Type B pancreatic cell (in vitro differentiated cells): ENCODE measurements at regions not wholly inside any gene's neighbourhood (a gene's known extent, or its start where the extent isn't known, plus 50 kb on each side); places are given as distances from the start of the nearest gene placed in this dataset.

Source experiments
- DNase-seq: peaks from one replicate; pipeline ENCODE4 v3.0.0; 2021; ENCODE audit warnings: mixed read lengths; ENCODE audit not compliant: unreplicated experiment; ENCODE audit errors: extremely low spot score
- H3K27ac Mint-ChIP-seq: 2 replicates; pipeline ENCODE4 v1.8.0; 2021; ENCODE audit warnings: mild to moderate bottlenecking, mixed read lengths
- H3K27me3 Mint-ChIP-seq: 2 replicates; pipeline ENCODE4 v1.8.0; 2021; ENCODE audit warnings: mixed read lengths
- H3K36me3 Mint-ChIP-seq: 2 replicates; pipeline ENCODE4 v1.8.0; 2021; ENCODE audit warnings: mixed read lengths
- H3K4me1 Mint-ChIP-seq: one replicate; pipeline ENCODE4 v1.8.0; 2021; ENCODE audit warnings: mixed read lengths; ENCODE audit not compliant: unreplicated experiment
- H3K4me3 Mint-ChIP-seq: 2 replicates; pipeline ENCODE4 v1.8.0; 2021; ENCODE audit warnings: mild to moderate bottlenecking, mixed read lengths
- H3K9me3 Mint-ChIP-seq: 2 replicates; pipeline ENCODE4 v1.8.0; 2021; ENCODE audit warnings: mixed read lengths
- CTCF ChIP-seq: fragments of 200-600 bp; sonication (generic); conservative IDR thresholded peaks from 2 replicates; pipeline ENCODE4 v1.5.0; 2021; ENCODE audit warnings: antibody characterized with exemption, mild to moderate bottlenecking

DNA sequence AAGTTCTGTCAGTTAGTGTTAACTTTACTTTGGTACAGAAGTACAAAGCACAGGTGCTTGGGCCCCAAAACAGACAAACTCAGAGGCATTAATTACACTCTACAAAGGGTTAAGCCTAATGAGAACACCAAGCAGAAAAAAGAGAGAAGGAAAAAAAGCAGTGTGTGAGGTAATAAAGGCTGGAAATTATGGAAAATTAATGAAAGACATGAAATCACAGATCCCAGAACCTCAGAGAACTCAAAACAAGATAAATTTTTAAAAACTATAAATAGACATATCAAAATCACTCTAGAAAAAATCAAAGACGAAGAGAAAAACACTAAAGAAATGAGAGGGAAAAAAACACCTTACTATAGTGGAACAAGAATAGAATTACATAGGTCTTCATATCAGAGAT, 354.2 kb upstream of the ADAMTS16 start:
- peaks cover 6% of the 10 kb centered on the region for H3K4me1 Mint-ChIP-seq

DNA sequence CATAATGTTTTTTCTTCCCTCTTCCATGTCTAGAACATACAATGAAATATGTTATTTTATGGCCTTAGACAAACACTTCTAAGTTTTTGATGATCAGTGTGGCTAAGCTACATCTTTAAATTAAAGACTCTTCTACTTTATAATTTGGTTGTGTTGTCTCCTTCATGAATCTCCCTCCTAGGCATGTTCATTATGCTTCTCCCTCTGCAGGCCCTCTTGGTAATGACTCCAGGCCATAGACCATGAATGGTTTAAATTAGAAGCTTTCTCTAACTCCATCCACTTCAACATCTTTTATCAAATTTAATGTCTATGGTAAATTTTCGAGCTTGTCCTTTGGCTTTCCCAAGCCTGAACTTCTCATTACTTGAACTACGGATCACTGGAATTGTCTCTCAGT, 342.7 kb upstream of the ADAMTS16 start:
- no peaks in the 10 kb centered on the region for H3K36me3 Mint-ChIP-seq
- TF ChIP-seq CTCF: no peak

More for the DNA sequence above, 354.2 kb upstream of the ADAMTS16 start:
- no peak for TF ChIP-seq CTCF
- no peak for DNase-seq
- Mint-ChIP-seq H3K9me3 (no peaks in the 10 kb centered on the region), H3K36me3 (no peaks in the 10 kb centered on the region), H3K4me3 (no peak overlapping the region), H3K27me3 (peaks cover 20% of the 10 kb centered on the region), H3K27ac (no peak overlapping the region)

DNA sequence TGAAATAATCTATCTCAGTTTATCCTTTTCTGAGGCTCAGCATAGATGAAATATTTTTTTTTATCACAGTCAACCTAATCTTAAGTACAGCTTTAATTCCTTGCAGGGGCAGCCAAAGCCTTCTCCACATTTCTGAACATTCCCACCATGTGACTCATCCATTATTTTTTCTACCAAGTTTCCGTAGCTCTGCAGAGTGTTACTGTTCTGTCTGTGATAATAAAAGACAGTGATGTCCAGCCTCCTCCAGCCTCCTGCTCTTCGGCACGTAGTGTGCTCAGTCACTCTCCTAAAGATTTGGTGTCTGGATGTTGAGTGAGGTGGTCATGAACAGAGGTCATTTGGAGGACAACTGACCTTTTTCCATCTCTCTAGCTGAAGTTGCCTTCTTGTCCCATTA, 338.1 kb upstream of the ADAMTS16 start:
- no peak for DNase-seq
- no peak overlapping the region for H3K27ac Mint-ChIP-seq
- no peak overlapping the region for H3K4me3 Mint-ChIP-seq
- no peaks in the 10 kb centered on the region for H3K9me3 Mint-ChIP-seq
- no peaks in the 10 kb centered on the region for H3K4me1 Mint-ChIP-seq
- no peak for TF ChIP-seq CTCF
- no peaks in the 10 kb centered on the region for H3K36me3 Mint-ChIP-seq
- peaks cover 25% of the 10 kb centered on the region for H3K27me3 Mint-ChIP-seq

More for the DNA sequence above, 342.7 kb upstream of the ADAMTS16 start:
- Mint-ChIP-seq H3K4me1 (no peaks in the 10 kb centered on the region), H3K4me3 (no peak overlapping the region), H3K27me3 (peaks cover 9% of the 10 kb centered on the region), H3K27ac (no peak overlapping the region), H3K9me3 (no peaks in the 10 kb centered on the region)
- DNase-seq: no peak

DNA sequence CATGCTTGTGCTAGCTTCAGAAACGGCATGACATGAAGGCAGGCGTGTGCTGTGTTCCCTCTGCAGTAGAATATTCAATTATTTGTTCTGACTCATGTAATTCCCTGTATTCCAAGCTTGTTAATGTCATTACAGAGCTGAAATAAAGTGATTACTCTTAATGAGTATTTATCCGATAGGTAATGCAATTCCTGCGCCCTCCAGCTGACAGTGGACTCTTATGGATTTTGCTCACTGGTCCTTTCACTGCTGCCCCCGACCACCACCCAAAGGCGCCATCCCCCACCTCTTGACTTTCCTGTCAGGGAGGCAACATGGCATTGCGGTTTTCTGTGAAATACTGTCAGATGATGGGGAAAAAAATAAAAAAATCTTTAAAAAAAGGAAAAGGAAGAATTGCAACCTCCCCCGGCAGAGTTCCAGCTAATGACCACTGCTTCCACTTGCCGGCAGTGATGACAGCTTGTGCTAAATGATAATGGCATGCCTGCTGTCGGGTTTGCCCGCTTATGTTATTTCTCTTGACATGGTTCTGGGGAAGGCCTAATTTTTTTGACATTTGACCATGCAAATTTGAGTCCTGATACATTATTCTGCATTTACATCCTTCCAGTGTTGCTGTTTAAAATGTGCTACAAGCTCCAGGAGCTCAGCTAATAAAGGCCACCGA, 335.3 kb upstream of the ADAMTS16 start:
- Mint-ChIP-seq H3K27me3 (peaks cover 28% of the 10 kb centered on the region), H3K36me3 (no peaks in the 10 kb centered on the region), H3K9me3 (no peaks in the 10 kb centered on the region), H3K27ac (no peak overlapping the region), H3K4me3 (no peak overlapping the region), H3K4me1 (no peaks in the 10 kb centered on the region)
- no peak for TF ChIP-seq CTCF
- DNase-seq: no peak

DNA sequence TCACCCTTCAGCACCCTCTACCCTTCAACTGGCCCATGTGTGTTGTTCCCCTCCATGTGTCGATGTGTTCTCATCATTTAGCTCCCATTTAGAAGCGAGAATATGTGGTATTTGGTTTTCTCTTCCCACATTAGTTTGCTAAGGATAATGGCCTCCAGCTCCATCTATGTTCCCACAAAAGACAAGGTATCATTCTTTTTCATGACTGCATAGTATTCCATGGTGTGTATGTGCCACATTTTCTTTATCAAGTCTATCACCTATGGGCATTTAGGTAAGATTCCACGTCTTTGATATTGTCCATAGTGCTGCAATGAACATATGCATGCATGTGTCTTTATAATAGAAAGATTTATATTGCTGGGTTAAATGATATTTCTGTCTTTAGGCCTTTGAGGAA, 325.1 kb upstream of the ADAMTS16 start:
- no peaks in the 10 kb centered on the region for H3K4me1 Mint-ChIP-seq
- DNase-seq: no peak
- no peak overlapping the region for H3K27ac Mint-ChIP-seq
- no peaks in the 10 kb centered on the region for H3K36me3 Mint-ChIP-seq
- peaks cover 5% of the 10 kb centered on the region for H3K27me3 Mint-ChIP-seq
- no peak overlapping the region for H3K4me3 Mint-ChIP-seq
- no peak for TF ChIP-seq CTCF
- peaks cover 5% of the 10 kb centered on the region for H3K9me3 Mint-ChIP-seq
